HepG2 (cell line): ENCODE measurements at regions not wholly inside any gene's neighbourhood (a gene's known extent, or its start where the extent isn't known, plus 50 kb on each side); places are given as distances from the start of the nearest gene placed in this dataset.
"Not testable (repeated sequence)": the region's sequence is repeated elsewhere in the genome, so short reads cannot be mapped to it uniquely, and the experiment has no call there.

Source experiments
- ATAC-seq: fragments of 200-7000 bp; cut with Tn5 transposase; 3 replicates; pipeline ENCODE4 v1.9.1; 2020; ENCODE audit warnings: mild to moderate bottlenecking, moderate library complexity
- BruUV-seq: library from RNA; stranded (reverse); fragments of 400-500 nt; replicated peaks from 2 replicates; lab custom pipeline; 2021; lab: Mats Ljungman, UMichigan
- CTCF ChIA-PET: fragments of 300-600 bp; formaldehyde crosslinking; extraction: SDS; loops from one replicate; lab custom pipeline; 2021; ENCODE audit warnings: low total read pairs, inconsistent platforms, low intra/inter-chr PET ratio; lab: Yijun Ruan, JAX
- POLR2A ChIA-PET: fragments of 350-600 bp; sonication (Branson Sonifier 250); formaldehyde crosslinking; loops from one replicate; lab custom pipeline; 2020; ENCODE audit warnings: antibody characterized with exemption, inconsistent platforms; lab: Yijun Ruan, JAX
- DNase-seq: peaks from one replicate; pipeline ENCODE4 v3.0.0-alpha.2; 2015; ENCODE audit warnings: low spot score
- FAIRE-seq: peaks from 3 replicates; lab custom pipeline; 2011; peaks lifted over from hg19 to GRCh38; lab: Jason Lieb, UNC
- H2AFZ ChIP-seq: one replicate; pipeline ENCODE4 v1.6.1; 2011; ENCODE audit warnings: low read length, inconsistent platforms
- H3K27ac ChIP-seq: fragments of 300-600 bp; 3 replicates; pipeline ENCODE4 v1.8.0; 2011; ENCODE audit warnings: mixed run types, mild to moderate bottlenecking, mixed read lengths, low read length, inconsistent platforms; ENCODE audit not compliant: insufficient read depth; ENCODE audit errors: extremely low read length
- H3K27me3 ChIP-seq, 2 experiments: fragments of 200-600 bp in 1 of 2; 2 replicates in 1 of 2; 3 replicates in 1 of 2; pipeline versions ENCODE4 v1.6.0 to v1.8.0; 2011; ENCODE audit warnings: low read length in 2 of 2, mild to moderate bottlenecking in 2 of 2, moderate library complexity in 2 of 2, inconsistent platforms in 1 of 2; ENCODE audit not compliant: insufficient read depth in 2 of 2, control insufficient read depth in 1 of 2
- H3K36me3 ChIP-seq, 2 experiments: fragments of 200-600 bp in 1 of 2; replicated peaks in 1 of 2; 2 replicates in 1 of 2; 3 replicates in 1 of 2; pipeline versions ENCODE4 v1.5.1 to v1.8.0; 2011; ENCODE audit warnings: low read length in 2 of 2, inconsistent platforms in 1 of 2; ENCODE audit not compliant: insufficient read depth in 2 of 2, control insufficient read depth in 1 of 2
- H3K4me1 ChIP-seq: 2 replicates; pipeline ENCODE4 v1.5.1; 2012; ENCODE audit warnings: low read length, inconsistent platforms; ENCODE audit not compliant: insufficient read depth
- H3K4me2 ChIP-seq: 2 replicates; pipeline ENCODE4 v1.6.0; 2011; ENCODE audit warnings: low read depth, low read length, inconsistent platforms
- H3K4me3 ChIP-seq, 3 experiments: fragments of 200-600 bp in 1 of 3; sonication (generic), shearing (Covaris generic) in 1 of 3; replicated peaks in 1 of 3; 2 replicates each; pipeline ENCODE4 v1.5.1; 2011 to 2016; ENCODE audit warnings: low read length in 3 of 3, inconsistent platforms in 2 of 3, low read depth in 2 of 3, mild to moderate bottlenecking in 2 of 3, control low read depth in 1 of 3, mixed read lengths in 1 of 3; ENCODE audit not compliant: insufficient read depth in 1 of 3
- H3K79me2 ChIP-seq: one replicate; pipeline ENCODE4 v1.6.1; 2011; ENCODE audit warnings: low read length, inconsistent platforms; ENCODE audit not compliant: insufficient read depth
- H3K9ac ChIP-seq: 2 replicates; pipeline ENCODE4 v1.6.0; 2011; ENCODE audit warnings: mild to moderate bottlenecking, low read depth, low read length, inconsistent platforms; ENCODE audit not compliant: insufficient read depth
- H3K9me3 ChIP-seq: 2 replicates; pipeline ENCODE4 v1.5.1; 2012; ENCODE audit warnings: mild to moderate bottlenecking, low read length
- H4K20me1 ChIP-seq: 2 replicates; pipeline ENCODE4 v1.6.0; 2011; ENCODE audit warnings: inconsistent platforms, mild to moderate bottlenecking, low read length, moderate library complexity; ENCODE audit not compliant: insufficient read depth
- ZFP36L2 ChIP-seq: sonication (generic); formaldehyde crosslinking; IDR thresholded peaks from 2 replicates; pipeline ENCODE4 v1.4.0; 2020; ENCODE audit warnings: missing genetic modification reagents
- ZNF562 ChIP-seq: sonication (generic); formaldehyde crosslinking; IDR thresholded peaks from 2 replicates; pipeline ENCODE4 v1.8.0; 2022; ENCODE audit warnings: missing genetic modification reagents, borderline replicate concordance
- WGBS: methylation state at CpG from one replicate; pipeline ENCODE4 v1.1.6; 2017; ENCODE audit warnings: low lambda C conversion rate; 5-methylcytosine and 5-hydroxymethylcytosine counted together
- in situ Hi-C: cut with HindIII; loops from 2 replicates; pipeline ENCODE4 v1.10.0; 2017; ENCODE audit warnings: low pct_unique_long_range_greater_than_20kb; ENCODE audit not compliant: extremely low pct_ligation_motif_present
- intact Hi-C: fragments of 100-400 bp; cut with micrococcal nuclease; formaldehyde crosslinking; loops from one replicate; pipeline ENCODE4 v1.10.0; 2022; ENCODE audit not compliant: unreplicated experiment
- TF ChIP-seq, protein P1 (sequence below): IDR thresholded peaks from 2 replicates; pipeline ENCODE4 v1.6.1; 2018; ENCODE audit warnings: missing genetic modification reagents, mild to moderate bottlenecking, missing compliant biosample characterization

GRCh38 chr14:85188836-85189235 lies 341.1 kb upstream of the FLRT2 start:
- CTCF ChIA-PET = no interaction called here
- Histone ChIP-seq H3K36me3 (no peaks in the 10 kb centered on the region), H3K27me3 (no peaks in the 10 kb centered on the region), H2AFZ (no peak overlapping the region), H3K27ac (no peak overlapping the region), H3K4me3 (no peak overlapping the region), H3K79me2 (no peaks in the 10 kb centered on the region), H3K4me2 (no peak overlapping the region), H3K4me1 (no peaks in the 10 kb centered on the region), H4K20me1 (no peaks in the 10 kb centered on the region), H3K9ac (no peak overlapping the region), H3K9me3 (peaks cover 75% of the 10 kb centered on the region)
- DNase-seq (no peak), FAIRE-seq (no peak), ATAC-seq (no peak)
- intact Hi-C loops (no loop called here), in situ Hi-C loops (no loop called here)
- 13% methylated on average over 1 of the region's 1 CpG for WGBS
- no peak for TF ChIP-seq ZFP36L2 (CRISPR knock-in tag)
- TF ChIP-seq ZNF562 = no peak
- TF ChIP-seq, protein P1, sequence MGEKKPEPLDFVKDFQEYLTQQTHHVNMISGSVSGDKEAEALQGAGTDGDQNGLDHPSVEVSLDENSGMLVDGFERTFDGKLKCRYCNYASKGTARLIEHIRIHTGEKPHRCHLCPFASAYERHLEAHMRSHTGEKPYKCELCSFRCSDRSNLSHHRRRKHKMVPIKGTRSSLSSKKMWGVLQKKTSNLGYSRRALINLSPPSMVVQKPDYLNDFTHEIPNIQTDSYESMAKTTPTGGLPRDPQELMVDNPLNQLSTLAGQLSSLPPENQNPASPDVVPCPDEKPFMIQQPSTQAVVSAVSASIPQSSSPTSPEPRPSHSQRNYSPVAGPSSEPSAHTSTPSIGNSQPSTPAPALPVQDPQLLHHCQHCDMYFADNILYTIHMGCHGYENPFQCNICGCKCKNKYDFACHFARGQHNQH (CRISPR knock-in tag) = no peak
- BruUV-seq = no TSS peak
- POLR2A ChIA-PET = no interaction called here

GRCh38 chr14:85189253-85189652 lies 340.7 kb upstream of the FLRT2 start:
- H3K4me1 ChIP-seq, H3K9ac ChIP-seq, H3K36me3 ChIP-seq, H3K27me3 ChIP-seq, BruUV-seq, ATAC-seq, FAIRE-seq, H3K27ac ChIP-seq, H3K4me2 ChIP-seq, POLR2A ChIA-PET, in situ Hi-C loops, H3K4me3 ChIP-seq, H3K79me2 ChIP-seq, DNase-seq, intact Hi-C loops, CTCF ChIA-PET, H4K20me1 ChIP-seq, H2AFZ ChIP-seq: not testable (repeated sequence)
- peaks cover 75% of the 10 kb centered on the region for H3K9me3 ChIP-seq
- WGBS = 3% methylated on average over 6 of the region's 6 CpGs
